Ishikawa (cell line): ENCODE measurements at regions not wholly inside any gene's neighbourhood (a gene's known extent, or its start where the extent isn't known, plus 50 kb on each side); places are given as distances from the start of the nearest gene placed in this dataset.

Experiments used
- CEBPB ChIP-seq: IDR thresholded peaks from 2 replicates; pipeline ENCODE4 v1.6.1; 2012
- EP300 ChIP-seq: IDR thresholded peaks from 2 replicates; pipeline ENCODE4 v1.6.1; 2012; ENCODE audit warnings: borderline replicate concordance
- TF ChIP-seq, protein P1 (sequence below): IDR thresholded peaks from 2 replicates; pipeline ENCODE4 v1.6.1; 2012; ENCODE audit warnings: low read depth, mild to moderate bottlenecking

DNA sequence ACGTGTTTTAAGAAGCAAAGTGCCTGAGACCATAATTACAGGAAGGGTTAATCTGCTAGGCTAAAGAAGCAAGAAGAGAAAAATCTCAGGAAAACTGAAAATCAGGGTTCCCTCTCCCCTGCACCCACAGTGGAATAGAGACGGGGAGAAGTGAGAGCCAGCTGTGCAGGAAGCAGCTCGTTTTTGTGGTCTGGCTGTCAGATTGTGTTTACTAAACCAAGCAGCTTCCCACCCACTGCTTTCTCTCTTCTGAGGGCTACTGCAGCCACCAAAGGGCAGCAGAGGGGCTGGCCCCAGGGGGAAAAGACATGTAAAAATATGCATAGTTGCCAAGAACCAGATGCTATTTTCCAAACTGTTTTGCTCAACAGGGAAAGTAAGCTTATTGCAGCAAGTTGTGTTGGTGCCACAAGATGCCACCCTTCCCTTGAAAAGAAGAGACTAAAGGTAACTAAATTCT lies 72.6 kb upstream of the THUMPD2 start:
- TF ChIP-seq, protein P1, sequence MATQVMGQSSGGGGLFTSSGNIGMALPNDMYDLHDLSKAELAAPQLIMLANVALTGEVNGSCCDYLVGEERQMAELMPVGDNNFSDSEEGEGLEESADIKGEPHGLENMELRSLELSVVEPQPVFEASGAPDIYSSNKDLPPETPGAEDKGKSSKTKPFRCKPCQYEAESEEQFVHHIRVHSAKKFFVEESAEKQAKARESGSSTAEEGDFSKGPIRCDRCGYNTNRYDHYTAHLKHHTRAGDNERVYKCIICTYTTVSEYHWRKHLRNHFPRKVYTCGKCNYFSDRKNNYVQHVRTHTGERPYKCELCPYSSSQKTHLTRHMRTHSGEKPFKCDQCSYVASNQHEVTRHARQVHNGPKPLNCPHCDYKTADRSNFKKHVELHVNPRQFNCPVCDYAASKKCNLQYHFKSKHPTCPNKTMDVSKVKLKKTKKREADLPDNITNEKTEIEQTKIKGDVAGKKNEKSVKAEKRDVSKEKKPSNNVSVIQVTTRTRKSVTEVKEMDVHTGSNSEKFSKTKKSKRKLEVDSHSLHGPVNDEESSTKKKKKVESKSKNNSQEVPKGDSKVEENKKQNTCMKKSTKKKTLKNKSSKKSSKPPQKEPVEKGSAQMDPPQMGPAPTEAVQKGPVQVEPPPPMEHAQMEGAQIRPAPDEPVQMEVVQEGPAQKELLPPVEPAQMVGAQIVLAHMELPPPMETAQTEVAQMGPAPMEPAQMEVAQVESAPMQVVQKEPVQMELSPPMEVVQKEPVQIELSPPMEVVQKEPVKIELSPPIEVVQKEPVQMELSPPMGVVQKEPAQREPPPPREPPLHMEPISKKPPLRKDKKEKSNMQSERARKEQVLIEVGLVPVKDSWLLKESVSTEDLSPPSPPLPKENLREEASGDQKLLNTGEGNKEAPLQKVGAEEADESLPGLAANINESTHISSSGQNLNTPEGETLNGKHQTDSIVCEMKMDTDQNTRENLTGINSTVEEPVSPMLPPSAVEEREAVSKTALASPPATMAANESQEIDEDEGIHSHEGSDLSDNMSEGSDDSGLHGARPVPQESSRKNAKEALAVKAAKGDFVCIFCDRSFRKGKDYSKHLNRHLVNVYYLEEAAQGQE: no peak
- no peak for TF ChIP-seq EP300
- TF ChIP-seq CEBPB: no peak
